H1 (cell line): ENCODE measurements at regions not wholly inside any gene's neighbourhood (a gene's known extent, or its start where the extent isn't known, plus 50 kb on each side); places are given as distances from the start of the nearest gene placed in this dataset.

Source experiments
- CTCF ChIA-PET: fragments of 300-600 bp; sonication (Branson Sonifier 250); formaldehyde crosslinking; loops from one replicate; lab custom pipeline; 2021; ENCODE audit not compliant: partially characterized antibody; lab: Charles Lee
- POLR2A ChIA-PET: fragments of 300-600 bp; sonication (Branson Sonifier 250); formaldehyde crosslinking; loops from one replicate; lab custom pipeline; 2021; ENCODE audit warnings: inconsistent platforms; ENCODE audit not compliant: partially characterized antibody; lab: Charles Lee
- DNase-seq, 2 experiments: peaks; one replicate each; pipeline versions ENCODE4 v3.0.0 to v3.0.0-alpha.2; 2010 to 2022; ENCODE audit warnings: low spot score in 2 of 2, low read depth in 1 of 2, mixed read lengths in 1 of 2
- FAIRE-seq: peaks from 2 replicates; lab custom pipeline; 2011; peaks lifted over from hg19 to GRCh38; lab: Jason Lieb, UNC
- H2AFZ ChIP-seq: 2 replicates; pipeline ENCODE4 v1.8.1; 2012; ENCODE audit warnings: low read length, inconsistent platforms
- H2AK5ac ChIP-seq: 2 replicates; pipeline ENCODE4 v1.6.1; 2013; ENCODE audit warnings: low read depth, low read length
- H2BK120ac ChIP-seq: replicated peaks from 2 replicates; pipeline ENCODE3; 2013; ENCODE audit warnings: low read depth, low read length, inconsistent platforms
- H2BK12ac ChIP-seq: 2 replicates; pipeline ENCODE4 v1.6.1; 2013; ENCODE audit warnings: low read depth, low read length
- H2BK15ac ChIP-seq: 2 replicates; pipeline ENCODE4 v1.6.1; 2013; ENCODE audit warnings: low read length
- H2BK20ac ChIP-seq: 2 replicates; pipeline ENCODE4 v1.6.1; 2013; ENCODE audit warnings: low read length
- H2BK5ac ChIP-seq: 2 replicates; pipeline ENCODE4 v1.6.1; 2013; ENCODE audit warnings: low read depth, low read length
- H3K14ac ChIP-seq: 2 replicates; pipeline ENCODE4 v1.6.1; 2013; ENCODE audit warnings: inconsistent platforms; ENCODE audit not compliant: insufficient read length
- H3K18ac ChIP-seq: 2 replicates; pipeline ENCODE4 v1.6.1; 2013; ENCODE audit warnings: low read length; ENCODE audit errors: extremely low read depth
- H3K23ac ChIP-seq: 2 replicates; pipeline ENCODE4 v1.6.1; 2013; ENCODE audit warnings: inconsistent platforms; ENCODE audit not compliant: insufficient read length
- H3K23me2 ChIP-seq: 2 replicates; pipeline ENCODE4 v1.6.1; 2013; ENCODE audit warnings: low read depth, low read length
- H3K27ac ChIP-seq: 2 replicates; pipeline ENCODE4 v1.6.1; 2011; ENCODE audit warnings: low read depth, low read length, inconsistent platforms
- H3K27me3 ChIP-seq, 4 experiments: replicated peaks in 1 of 4; 1 replicate in 1 of 4; 2 replicates in 3 of 4; pipeline versions ENCODE4 v1.6.1 to v1.8.1; 2011 to 2013; ENCODE audit warnings: low read length in 3 of 4, mild to moderate bottlenecking in 3 of 4, inconsistent platforms in 2 of 4, mixed read lengths in 2 of 4, moderate library complexity in 1 of 4; ENCODE audit not compliant: control insufficient read depth in 3 of 4, insufficient read depth in 3 of 4; ENCODE audit errors: extremely low read depth in 1 of 4
- H3K36me3 ChIP-seq, 4 experiments: 2 replicates each; pipeline versions ENCODE4 v1.6.1 to v1.8.1; 2011 to 2013; ENCODE audit warnings: mild to moderate bottlenecking in 4 of 4, low read length in 3 of 4, moderate library complexity in 2 of 4, control low read depth in 1 of 4, inconsistent platforms in 1 of 4; ENCODE audit not compliant: insufficient read depth in 4 of 4, control insufficient read depth in 2 of 4
- H3K4ac ChIP-seq: replicated peaks from 2 replicates; pipeline ENCODE3; 2013; ENCODE audit warnings: low read length, low read depth, mixed read lengths, inconsistent platforms; ENCODE audit not compliant: insufficient read length
- H3K4me1 ChIP-seq, 4 experiments: replicated peaks in 1 of 4; 1 replicate in 1 of 4; 2 replicates in 3 of 4; pipeline versions ENCODE4 v1.6.1 to v1.8.1; 2011 to 2013; ENCODE audit warnings: low read length in 3 of 4, inconsistent platforms in 2 of 4, mixed read lengths in 1 of 4; ENCODE audit not compliant: insufficient read depth in 4 of 4, control insufficient read depth in 3 of 4
- H3K4me2 ChIP-seq, 2 experiments: 2 replicates each; pipeline versions ENCODE4 v1.6.1 to v1.8.1; 2011 to 2013; ENCODE audit warnings: low read depth in 2 of 2, low read length in 2 of 2, control low read depth in 1 of 2, inconsistent platforms in 1 of 2, mild to moderate bottlenecking in 1 of 2; ENCODE audit not compliant: insufficient read depth in 1 of 2
- H3K4me3 ChIP-seq, 4 experiments: fragments of 200-600, 300-600 bp in 1 of 4; sonication (generic), shearing (Covaris generic), sonication (Bioruptor Twin) in 1 of 4; 2 replicates each; pipeline versions ENCODE4 v1.5.1 to v1.8.1; 2011 to 2016; ENCODE audit warnings: low read length in 4 of 4, low read depth in 3 of 4, control low read depth in 2 of 4, inconsistent platforms in 2 of 4, mild to moderate bottlenecking in 2 of 4, mixed read lengths in 1 of 4, moderate library complexity in 1 of 4; ENCODE audit not compliant: insufficient read depth in 2 of 4; ENCODE audit errors: extremely low read depth in 1 of 4
- H3K56ac ChIP-seq: replicated peaks from 2 replicates; pipeline ENCODE3; 2013; ENCODE audit warnings: low read depth, mild to moderate bottlenecking, mixed read lengths, low read length, inconsistent platforms; ENCODE audit not compliant: insufficient read length
- H3K79me1 ChIP-seq: 2 replicates; pipeline ENCODE4 v1.6.1; 2013; ENCODE audit warnings: low read depth, low read length, control low read depth
- H3K79me2 ChIP-seq, 2 experiments: 2 replicates each; pipeline versions ENCODE4 v1.6.1 to v1.8.1; 2012 to 2013; ENCODE audit warnings: low read length in 2 of 2, mild to moderate bottlenecking in 2 of 2, inconsistent platforms in 1 of 2; ENCODE audit not compliant: insufficient read depth in 2 of 2, control insufficient read depth in 1 of 2
- H3K9ac ChIP-seq, 4 experiments: replicated peaks in 1 of 4; 1 replicate in 1 of 4; 2 replicates in 3 of 4; pipeline versions ENCODE4 v1.6.1 to v1.8.1; 2011 to 2013; ENCODE audit warnings: low read depth in 3 of 4, low read length in 3 of 4, control low read depth in 2 of 4, mild to moderate bottlenecking in 2 of 4, moderate library complexity in 2 of 4, inconsistent platforms in 1 of 4; ENCODE audit errors: extremely low read depth in 1 of 4
- H3K9me3 ChIP-seq, 2 experiments: 2 replicates each; pipeline versions ENCODE4 v1.6.1 to v1.8.1; 2012 to 2013; ENCODE audit warnings: mild to moderate bottlenecking in 2 of 2, moderate library complexity in 2 of 2, control low read depth in 1 of 2, inconsistent platforms in 1 of 2, low read depth in 1 of 2, low read length in 1 of 2, mixed read lengths in 1 of 2; ENCODE audit not compliant: insufficient read depth in 2 of 2
- H4K20me1 ChIP-seq, 2 experiments: replicated peaks in 1 of 2; 2 replicates each; pipeline versions ENCODE3 to v1.8.1; 2011 to 2013; ENCODE audit warnings: inconsistent platforms in 2 of 2, low read length in 2 of 2, mild to moderate bottlenecking in 1 of 2; ENCODE audit not compliant: insufficient read depth in 2 of 2, control insufficient read depth in 1 of 2
- H4K5ac ChIP-seq: 2 replicates; pipeline ENCODE4 v1.6.1; 2013; ENCODE audit warnings: low read length, low read depth, mixed read lengths, inconsistent platforms; ENCODE audit not compliant: insufficient read length
- H4K8ac ChIP-seq: 2 replicates; pipeline ENCODE4 v1.8.0; 2013; ENCODE audit warnings: mild to moderate bottlenecking, moderate library complexity, low read length, inconsistent platforms; ENCODE audit not compliant: insufficient read depth; ENCODE audit errors: extremely low read depth
- H4K91ac ChIP-seq: replicated peaks from 2 replicates; pipeline ENCODE3; 2013; ENCODE audit warnings: low read length, mixed read lengths, inconsistent platforms; ENCODE audit not compliant: insufficient read length
- POU5F1 ChIP-seq: IDR thresholded peaks from 2 replicates; pipeline ENCODE4 v1.6.1; 2011; ENCODE audit warnings: low read depth, mild to moderate bottlenecking, low read length, moderate library complexity
- TAF1 ChIP-seq: IDR thresholded peaks from 2 replicates; pipeline ENCODE4 v1.6.1; 2011; ENCODE audit warnings: mild to moderate bottlenecking, low read depth, low read length
- WGBS, 2 experiments: shearing (Covaris generic) in 1 of 2; methylation state at CpG; one replicate each; pipeline versions ENCODE4 v1.1.6 to v1.1.7; 2013 to 2015; ENCODE audit warnings: low lambda C conversion rate in 2 of 2, mixed read lengths in 2 of 2, inconsistent platforms in 1 of 2, low coverage in 1 of 2, missing lambda C conversion rate in 1 of 2; ENCODE audit not compliant: insufficient replicate concordance in 2 of 2, insufficient coverage in 1 of 2, insufficient read length in 1 of 2; ENCODE audit errors: extremely low coverage in 1 of 2, missing lambda C conversion rate in 1 of 2; 5-methylcytosine and 5-hydroxymethylcytosine counted together

- H3K18ac ChIP-seq: peak overlapping the region; percentile 60; the same call in 1 of the 2 replicates
- no peak overlapping the region for H4K91ac ChIP-seq
- no peaks in the 10 kb centered on the region for H3K79me1 ChIP-seq
- 82% methylated on average over 7 of the region's 7 CpGs; no CpG with 5 or more reads in 1 of the 2 experiments for WGBS, 2 experiments
- no peak overlapping the region for H4K5ac ChIP-seq
- no peak overlapping the region for H3K27ac ChIP-seq
- H3K4ac ChIP-seq: no peak overlapping the region
- FAIRE-seq (no peak), DNase-seq (no peak)
- H2BK12ac ChIP-seq: no peak overlapping the region
- H3K4me2 ChIP-seq: no peak overlapping the region; a peak in 1 of 4 replicates
- no peaks in the 10 kb centered on the region for H4K20me1 ChIP-seq
- H2AFZ ChIP-seq: no peak overlapping the region
- no peaks in the 10 kb centered on the region for H3K23me2 ChIP-seq
- no peak overlapping the region for H3K9ac ChIP-seq
- H3K4me3 ChIP-seq: no peak overlapping the region
- H3K36me3 ChIP-seq: no peaks in the 10 kb centered on the region
- H3K79me2 ChIP-seq: no peaks in the 10 kb centered on the region
- H3K23ac ChIP-seq: no peak overlapping the region
- no peak overlapping the region for H4K8ac ChIP-seq
- peaks cover 0 to 4% of the 10 kb centered on the region in 2 experiments; a peak in 2 of 4 replicates for H3K9me3 ChIP-seq
- no peak overlapping the region for H3K56ac ChIP-seq
- H2BK5ac ChIP-seq: no peak overlapping the region
- peaks cover 2 to 7% (median 5%) of the 10 kb centered on the region in 4 experiments for H3K4me1 ChIP-seq
- no peak overlapping the region for H2AK5ac ChIP-seq
- TF ChIP-seq POU5F1 (no peak), TAF1 (no peak)
- ChIA-PET POLR2A (no interaction called here), CTCF (interaction anchor here (1.1 kb wide), 1 partner anchor 64 kb away, joined by 3 read pairs; no protein-coding TSS in a partner anchor)
- H3K14ac ChIP-seq: no peak overlapping the region
- no peaks in the 10 kb centered on the region for H3K27me3 ChIP-seq
- H2BK120ac ChIP-seq: no peak overlapping the region
- no peak overlapping the region for H2BK15ac ChIP-seq
- H2BK20ac ChIP-seq: 0 out of 2 replicates have a peak overlapping the region, but pooled peaks have one; percentile 32
These were observed 263.6 kb downstream of the ACTR3B start for GRCh38 chr7:153023194-153023592.
